ENCODE measurements at regions not wholly inside any gene's neighbourhood (a gene's known extent, or its start where the extent isn't known, plus 50 kb on each side); places are given as distances from the start of the nearest gene placed in this dataset.

GRCh38 chr11:115080923-115081680, 402.8 kb downstream of the NXPE2 start:
- DNase-seq (ENCODE audit: low spot score), result no peak

GRCh38 chr11:115081972-115082371, 403.6 kb downstream of the NXPE2 start:
- no peak for DNase-seq (ENCODE audit: low spot score)

- no peak for DNase-seq (ENCODE audit: low spot score)
These were observed 404.9 kb downstream of the NXPE2 start for GRCh38 chr11:115083144-115083806.

- DNase-seq (ENCODE audit: low spot score), result no peak
These were observed 405.9 kb downstream of the NXPE2 start for GRCh38 chr11:115084231-115084630.

GRCh38 chr11:115085461-115086210, 407.3 kb downstream of the NXPE2 start:
- DNase-seq (ENCODE audit: low spot score), result no peak

GRCh38 chr11:115087791-115088190, 409.5 kb downstream of the NXPE2 start:
- no peak for DNase-seq (ENCODE audit: low spot score)

- no peak for DNase-seq (ENCODE audit: low spot score)
These were observed 411.7 kb downstream of the CADM1 start for GRCh38 chr11:115092516-115092915.

- no peak for DNase-seq (ENCODE audit: low spot score)
These were observed 406.3 kb downstream of the CADM1 start for GRCh38 chr11:115097796-115098408.

- DNase-seq (ENCODE audit: low spot score), result no peak
These were observed 403.5 kb downstream of the CADM1 start for GRCh38 chr11:115100706-115101105.

GRCh38 chr11:115103921-115104320, 400.3 kb downstream of the CADM1 start:
- DNase-seq (ENCODE audit: low spot score), result no peak

- DNase-seq (ENCODE audit: low spot score), result no peak
These were observed 399.3 kb downstream of the CADM1 start for GRCh38 chr11:115104851-115105453.

GRCh38 chr11:115111066-115111465, 393.1 kb downstream of the CADM1 start:
- DNase-seq (ENCODE audit: low spot score), result no peak

- no peak for DNase-seq (ENCODE audit: low spot score)
These were observed 391.5 kb downstream of the CADM1 start for GRCh38 chr11:115112754-115113153.

GRCh38 chr11:115117956-115118493, 386.2 kb downstream of the CADM1 start:
- no peak for DNase-seq (ENCODE audit: low spot score)

GRCh38 chr11:115119146-115119545, 385.1 kb downstream of the CADM1 start:
- DNase-seq (ENCODE audit: low spot score), result no peak
